Osteoblast (primary cell): ENCODE measurements at regions not wholly inside any gene's neighbourhood (a gene's known extent, or its start where the extent isn't known, plus 50 kb on each side); places are given as distances from the start of the nearest gene placed in this dataset.

ENCODE experiments used
- DNase-seq: peaks from one replicate; pipeline ENCODE4 v3.0.0; 2011; ENCODE audit warnings: low spot score, mixed read lengths; ENCODE audit not compliant: insufficient read length; ENCODE audit errors: missing footprints
- H2AFZ ChIP-seq: 2 replicates; pipeline ENCODE4 v1.6.0; 2011; ENCODE audit warnings: mild to moderate bottlenecking, low read length
- H3K27ac ChIP-seq: 2 replicates; pipeline ENCODE4 v1.5.1; 2011; ENCODE audit warnings: mild to moderate bottlenecking, low read depth, low read length, moderate library complexity
- H3K27me3 ChIP-seq: 2 replicates; pipeline ENCODE4 v1.6.0; 2012; ENCODE audit warnings: mild to moderate bottlenecking, control low read depth, inconsistent platforms, low read length, moderate library complexity; ENCODE audit not compliant: insufficient read depth
- H3K36me3 ChIP-seq: 2 replicates; pipeline ENCODE4 v1.5.1; 2011; ENCODE audit warnings: mild to moderate bottlenecking, low read length, control low read depth, moderate library complexity; ENCODE audit not compliant: insufficient read depth
- H3K4me1 ChIP-seq: 2 replicates; pipeline ENCODE4 v1.5.1; 2011; ENCODE audit warnings: mild to moderate bottlenecking, low read length, control low read depth, moderate library complexity; ENCODE audit not compliant: insufficient read depth
- H3K4me2 ChIP-seq: 2 replicates; pipeline ENCODE4 v1.6.0; 2011; ENCODE audit warnings: mild to moderate bottlenecking, low read length; ENCODE audit not compliant: insufficient read depth
- H3K4me3 ChIP-seq: fragments of 200-600 bp; sonication (generic); 3 replicates; pipeline ENCODE4 v1.5.1; 2012; ENCODE audit warnings: mild to moderate bottlenecking, low read length, inconsistent platforms; ENCODE audit not compliant: insufficient read depth
- H3K79me2 ChIP-seq: 2 replicates; pipeline ENCODE4 v1.6.0; 2012; ENCODE audit warnings: mild to moderate bottlenecking, low read length, control low read depth, inconsistent platforms; ENCODE audit not compliant: insufficient read depth
- H3K9me3 ChIP-seq: 2 replicates; pipeline ENCODE4 v1.5.1; 2011; ENCODE audit warnings: low read depth, low read length, control low read depth
- H4K20me1 ChIP-seq: 2 replicates; pipeline ENCODE4 v1.6.0; 2012; ENCODE audit warnings: mild to moderate bottlenecking, low read length, control low read depth; ENCODE audit not compliant: insufficient read depth
- TF ChIP-seq, protein P1 (sequence below): IDR thresholded peaks from 2 replicates; pipeline ENCODE4 v1.5.1; 2011; ENCODE audit warnings: mild to moderate bottlenecking, low read depth, low read length, moderate library complexity; ENCODE audit errors: extremely low read depth

GRCh38 chr13:99884913-99885312 is 86.7 kb downstream of the ZIC5 start:
- H3K27me3 ChIP-seq: no peaks in the 10 kb centered on the region
- H3K36me3 ChIP-seq: no peaks in the 10 kb centered on the region

GRCh38 chr13:99883805-99884204 is 87.8 kb downstream of the ZIC5 start:
- Histone ChIP-seq H3K4me2 (no peak overlapping the region), H3K36me3 (no peaks in the 10 kb centered on the region), H3K27ac (no peak overlapping the region), H4K20me1 (no peaks in the 10 kb centered on the region), H2AFZ (no peak overlapping the region), H3K79me2 (no peaks in the 10 kb centered on the region), H3K4me3 (no peak overlapping the region), H3K27me3 (no peaks in the 10 kb centered on the region), H3K4me1 (no peaks in the 10 kb centered on the region), H3K9me3 (no peaks in the 10 kb centered on the region)
- DNase-seq: no peak
- TF ChIP-seq, protein P1, sequence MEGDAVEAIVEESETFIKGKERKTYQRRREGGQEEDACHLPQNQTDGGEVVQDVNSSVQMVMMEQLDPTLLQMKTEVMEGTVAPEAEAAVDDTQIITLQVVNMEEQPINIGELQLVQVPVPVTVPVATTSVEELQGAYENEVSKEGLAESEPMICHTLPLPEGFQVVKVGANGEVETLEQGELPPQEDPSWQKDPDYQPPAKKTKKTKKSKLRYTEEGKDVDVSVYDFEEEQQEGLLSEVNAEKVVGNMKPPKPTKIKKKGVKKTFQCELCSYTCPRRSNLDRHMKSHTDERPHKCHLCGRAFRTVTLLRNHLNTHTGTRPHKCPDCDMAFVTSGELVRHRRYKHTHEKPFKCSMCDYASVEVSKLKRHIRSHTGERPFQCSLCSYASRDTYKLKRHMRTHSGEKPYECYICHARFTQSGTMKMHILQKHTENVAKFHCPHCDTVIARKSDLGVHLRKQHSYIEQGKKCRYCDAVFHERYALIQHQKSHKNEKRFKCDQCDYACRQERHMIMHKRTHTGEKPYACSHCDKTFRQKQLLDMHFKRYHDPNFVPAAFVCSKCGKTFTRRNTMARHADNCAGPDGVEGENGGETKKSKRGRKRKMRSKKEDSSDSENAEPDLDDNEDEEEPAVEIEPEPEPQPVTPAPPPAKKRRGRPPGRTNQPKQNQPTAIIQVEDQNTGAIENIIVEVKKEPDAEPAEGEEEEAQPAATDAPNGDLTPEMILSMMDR: no peak

More at GRCh38 chr13:99884913-99885312, 86.7 kb downstream of the ZIC5 start:
- no peaks in the 10 kb centered on the region for H3K79me2 ChIP-seq
- no peaks in the 10 kb centered on the region for H3K9me3 ChIP-seq
- H2AFZ ChIP-seq: no peak overlapping the region
- no peak for DNase-seq
- no peak overlapping the region for H3K4me2 ChIP-seq
- H3K27ac ChIP-seq: no peak overlapping the region
- no peak overlapping the region for H3K4me3 ChIP-seq
- H4K20me1 ChIP-seq: no peaks in the 10 kb centered on the region
- H3K4me1 ChIP-seq: no peaks in the 10 kb centered on the region
- TF ChIP-seq, protein P1: no peak

- Histone ChIP-seq H3K27me3 (no peaks in the 10 kb centered on the region), H3K27ac (no peak overlapping the region), H3K36me3 (no peaks in the 10 kb centered on the region), H4K20me1 (no peaks in the 10 kb centered on the region), H2AFZ (no peak overlapping the region), H3K9me3 (no peaks in the 10 kb centered on the region), H3K79me2 (no peaks in the 10 kb centered on the region), H3K4me3 (no peak overlapping the region), H3K4me1 (no peaks in the 10 kb centered on the region), H3K4me2 (no peak overlapping the region)
- TF ChIP-seq, protein P1: no peak
- DNase-seq: no peak
Measured at GRCh38 chr13:99878921-99879610, 92.5 kb downstream of the ZIC5 start.

DNA sequence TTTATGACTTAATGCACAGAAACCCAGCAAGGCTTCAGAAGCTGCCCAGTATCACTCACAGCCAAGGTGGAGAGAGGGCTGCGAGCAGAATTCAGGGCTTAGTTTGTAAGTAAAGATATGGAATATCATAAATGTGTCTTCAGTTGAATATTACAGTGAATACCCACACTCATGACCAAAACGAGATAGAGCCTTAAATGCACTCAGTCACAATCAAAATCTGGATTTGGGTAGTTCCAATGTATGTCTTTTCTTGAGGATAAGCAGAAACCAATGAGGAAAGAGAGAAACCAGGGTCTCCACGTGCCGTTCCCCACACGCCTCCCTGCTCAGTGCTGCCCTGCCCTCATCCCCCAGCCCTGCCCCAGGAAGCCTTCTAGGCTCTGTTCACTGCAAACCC is 94.9 kb downstream of the ZIC5 start:
- TF ChIP-seq, protein P1: no peak
- no peak overlapping the region for H3K4me3 ChIP-seq
- DNase-seq: no peak
- H3K9me3 ChIP-seq: no peaks in the 10 kb centered on the region
- peaks cover 5% of the 10 kb centered on the region for H3K27me3 ChIP-seq
- H3K79me2 ChIP-seq: no peaks in the 10 kb centered on the region
- no peaks in the 10 kb centered on the region for H3K4me1 ChIP-seq
- H3K36me3 ChIP-seq: no peaks in the 10 kb centered on the region
- H2AFZ ChIP-seq: no peak overlapping the region
- H3K4me2 ChIP-seq: no peak overlapping the region
- H3K27ac ChIP-seq: no peak overlapping the region
- H4K20me1 ChIP-seq: no peaks in the 10 kb centered on the region
